ENCODE measurements at regions not wholly inside any gene's neighbourhood (a gene's known extent, or its start where the extent isn't known, plus 50 kb on each side); places are given as distances from the start of the nearest gene placed in this dataset.

- ATAC-seq (no peak), DNase-seq (ENCODE audit: low spot score) (no peak)
- Mint-ChIP-seq H3K36me3 (ENCODE audit: low read depth) (peaks cover 14% of the 10 kb centered on the region), H3K9me3 (peaks cover 14% of the 10 kb centered on the region), H3K27me3 (ENCODE audit: insufficient read depth, low read depth, poor library complexity) (peaks cover 9% of the 10 kb centered on the region), H3K4me3 (no peak overlapping the region), H3K27ac (no peak overlapping the region), H3K4me1 (0 out of 3 replicates have a peak, but pooled peaks cover 2% of the 10 kb centered on the region)
- Histone ChIP-seq H3K4me1 (ENCODE audit: insufficient read depth) (no peaks in the 10 kb centered on the region), H3K27me3 (ENCODE audit: insufficient read depth) (no peaks in the 10 kb centered on the region), H3K4me2 (no peak overlapping the region), H3K9me2 (ENCODE audit: insufficient read depth) (no peaks in the 10 kb centered on the region), H3F3A (replicated peaks; ENCODE audit: low read depth) (no peaks in the 10 kb centered on the region), H3K27ac (ENCODE audit: low read depth) (no peak overlapping the region), H3K4me3 (no peak overlapping the region), H4K20me1 (replicated peaks; ENCODE audit: insufficient read depth) (no peaks in the 10 kb centered on the region), H2AFZ (no peak overlapping the region), H3K36me3 (ENCODE audit: insufficient read depth) (no peaks in the 10 kb centered on the region), H3K79me2 (replicated peaks; ENCODE audit: insufficient read depth) (no peaks in the 10 kb centered on the region)
- TF ChIP-seq ZNF462 (CRISPR knock-in tag; IDR thresholded peaks at IDR 0.05) (no peak), CTCF (conservative IDR thresholded peaks at IDR 0.05; ENCODE audit: low read depth in 2 of 2) (no peak), ETS1 (IDR thresholded peaks at IDR 0.05) (no peak), CREB1 (CRISPR knock-in tag; IDR thresholded peaks at IDR 0.05; ENCODE audit: low read depth) (no peak), POLR2AphosphoS5 (IDR thresholded peaks at IDR 0.05; ENCODE audit: low read depth) (no peak), EZH2 (IDR thresholded peaks at IDR 0.05; ENCODE audit: low read depth, unreplicated experiment) (no peak), ZNF331 (CRISPR knock-in tag; IDR thresholded peaks at IDR 0.05; ENCODE audit: low read depth) (no peak)
- TF ChIP-seq, protein P1, sequence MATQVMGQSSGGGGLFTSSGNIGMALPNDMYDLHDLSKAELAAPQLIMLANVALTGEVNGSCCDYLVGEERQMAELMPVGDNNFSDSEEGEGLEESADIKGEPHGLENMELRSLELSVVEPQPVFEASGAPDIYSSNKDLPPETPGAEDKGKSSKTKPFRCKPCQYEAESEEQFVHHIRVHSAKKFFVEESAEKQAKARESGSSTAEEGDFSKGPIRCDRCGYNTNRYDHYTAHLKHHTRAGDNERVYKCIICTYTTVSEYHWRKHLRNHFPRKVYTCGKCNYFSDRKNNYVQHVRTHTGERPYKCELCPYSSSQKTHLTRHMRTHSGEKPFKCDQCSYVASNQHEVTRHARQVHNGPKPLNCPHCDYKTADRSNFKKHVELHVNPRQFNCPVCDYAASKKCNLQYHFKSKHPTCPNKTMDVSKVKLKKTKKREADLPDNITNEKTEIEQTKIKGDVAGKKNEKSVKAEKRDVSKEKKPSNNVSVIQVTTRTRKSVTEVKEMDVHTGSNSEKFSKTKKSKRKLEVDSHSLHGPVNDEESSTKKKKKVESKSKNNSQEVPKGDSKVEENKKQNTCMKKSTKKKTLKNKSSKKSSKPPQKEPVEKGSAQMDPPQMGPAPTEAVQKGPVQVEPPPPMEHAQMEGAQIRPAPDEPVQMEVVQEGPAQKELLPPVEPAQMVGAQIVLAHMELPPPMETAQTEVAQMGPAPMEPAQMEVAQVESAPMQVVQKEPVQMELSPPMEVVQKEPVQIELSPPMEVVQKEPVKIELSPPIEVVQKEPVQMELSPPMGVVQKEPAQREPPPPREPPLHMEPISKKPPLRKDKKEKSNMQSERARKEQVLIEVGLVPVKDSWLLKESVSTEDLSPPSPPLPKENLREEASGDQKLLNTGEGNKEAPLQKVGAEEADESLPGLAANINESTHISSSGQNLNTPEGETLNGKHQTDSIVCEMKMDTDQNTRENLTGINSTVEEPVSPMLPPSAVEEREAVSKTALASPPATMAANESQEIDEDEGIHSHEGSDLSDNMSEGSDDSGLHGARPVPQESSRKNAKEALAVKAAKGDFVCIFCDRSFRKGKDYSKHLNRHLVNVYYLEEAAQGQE (IDR thresholded peaks at IDR 0.05; ENCODE audit: unreplicated experiment) = no peak
These were observed 104.3 kb upstream of the PLXNA4 start for GRCh38 chr7:132680590-132680989.

Data from GM23338 (cell line).